ENCODE measurements at regions not wholly inside any gene's neighbourhood (a gene's known extent, or its start where the extent isn't known, plus 50 kb on each side); places are given as distances from the start of the nearest gene placed in this dataset.

GRCh38 chr3:117201901-117202774 is 492.6 kb downstream of the TUSC7 start:
- DNase-seq = no peak

GRCh38 chr3:117217355-117217754 is 507.8 kb downstream of the TUSC7 start:
- no peak for DNase-seq

GRCh38 chr3:117217760-117218316 is 508.3 kb downstream of the TUSC7 start:
- DNase-seq = no peak

- DNase-seq = no peak
These were observed 509.1 kb downstream of the TUSC7 start for GRCh38 chr3:117218641-117219048.

- no peak for DNase-seq
These were observed 509.7 kb downstream of the TUSC7 start for GRCh38 chr3:117219296-117219695.

- no peak for DNase-seq
These were observed 517.4 kb downstream of the TUSC7 start for GRCh38 chr3:117226932-117227331.

- DNase-seq = no peak
These were observed 518.9 kb downstream of the TUSC7 start for GRCh38 chr3:117228466-117228865.

- DNase-seq = no peak
These were observed 521.3 kb downstream of the TUSC7 start for GRCh38 chr3:117230924-117231323.

- no peak for DNase-seq
These were observed 524.8 kb downstream of the TUSC7 start for GRCh38 chr3:117234331-117234730.

- DNase-seq = no peak
These were observed 525.7 kb downstream of the TUSC7 start for GRCh38 chr3:117235304-117235703.

GRCh38 chr3:117238806-117239205 is 529.2 kb downstream of the TUSC7 start:
- no peak for DNase-seq

- DNase-seq = no peak
These were observed 534.1 kb downstream of the TUSC7 start for GRCh38 chr3:117243657-117244056.

- DNase-seq = no peak
These were observed 537.4 kb downstream of the TUSC7 start for GRCh38 chr3:117246771-117247555.

GRCh38 chr3:117248153-117248552 is 538.6 kb downstream of the TUSC7 start:
- no peak for DNase-seq

GRCh38 chr3:117252208-117252607 is 542.6 kb downstream of the TUSC7 start:
- DNase-seq = no peak

GRCh38 chr3:117252651-117253050 is 543.1 kb downstream of the TUSC7 start:
- DNase-seq = no peak

GRCh38 chr3:117253636-117254035 is 544.1 kb downstream of the TUSC7 start:
- DNase-seq = no peak

GRCh38 chr3:117254985-117255384 is 545.4 kb downstream of the TUSC7 start:
- DNase-seq = no peak

- no peak for DNase-seq
These were observed 546.2 kb downstream of the TUSC7 start for GRCh38 chr3:117255736-117256135.

- DNase-seq = no peak
These were observed 552.4 kb downstream of the TUSC7 start for GRCh38 chr3:117261983-117262421.

- no peak for DNase-seq
These were observed 553.7 kb downstream of the TUSC7 start for GRCh38 chr3:117263270-117263669.

- DNase-seq = no peak
These were observed 554.2 kb downstream of the TUSC7 start for GRCh38 chr3:117263745-117264144.

GRCh38 chr3:117264204-117264994 is 554.8 kb downstream of the TUSC7 start:
- DNase-seq = no peak

All from SW 1271 (cell line).